HepG2 (cell line): ENCODE measurements at regions not wholly inside any gene's neighbourhood (a gene's known extent, or its start where the extent isn't known, plus 50 kb on each side); places are given as distances from the start of the nearest gene placed in this dataset.

Experiments used
- CBX5 ChIP-seq: sonication (generic); formaldehyde crosslinking; IDR thresholded peaks from 2 replicates; pipeline ENCODE4 v1.4.0; 2020; ENCODE audit warnings: missing genetic modification reagents, borderline replicate concordance
- CREB1 ChIP-seq, 2 experiments: fragments of 450-650 bp in 1 of 2; IDR thresholded peaks; 2 replicates each; pipeline ENCODE4 v1.6.1; 2016 to 2017; ENCODE audit warnings: control low read depth in 1 of 2, mild to moderate bottlenecking in 1 of 2, missing compliant biosample characterization in 1 of 2, missing genetic modification characterization in 1 of 2
- ETV5 ChIP-seq: IDR thresholded peaks from 2 replicates; pipeline ENCODE4 v1.6.1; 2018; ENCODE audit warnings: missing biosample characterization, missing genetic modification reagents, inconsistent platforms, borderline replicate concordance
- GTF2F1 ChIP-seq: fragments of 150-350 bp; IDR thresholded peaks from 2 replicates; pipeline ENCODE4 v1.6.1; 2014; ENCODE audit warnings: low read length
- PHF21A ChIP-seq: sonication (generic); formaldehyde crosslinking; IDR thresholded peaks from 2 replicates; pipeline ENCODE4 v1.5.0; 2020; ENCODE audit warnings: mild to moderate bottlenecking, missing genetic modification reagents
- RBAK ChIP-seq: sonication (generic); formaldehyde crosslinking; IDR thresholded peaks from 2 replicates; pipeline ENCODE4 v1.5.1; 2020; ENCODE audit warnings: mild to moderate bottlenecking, missing genetic modification reagents
- SIN3A ChIP-seq: IDR thresholded peaks from 2 replicates; pipeline ENCODE4 v1.6.1; 2011; ENCODE audit warnings: low read depth, mild to moderate bottlenecking, control low read depth, low read length, borderline replicate concordance
- TF ChIP-seq, protein P1 (sequence below): sonication (generic); formaldehyde crosslinking; IDR thresholded peaks from 2 replicates; pipeline ENCODE4 v1.5.0; 2020; ENCODE audit warnings: mild to moderate bottlenecking, missing genetic modification reagents, moderate library complexity

DNA sequence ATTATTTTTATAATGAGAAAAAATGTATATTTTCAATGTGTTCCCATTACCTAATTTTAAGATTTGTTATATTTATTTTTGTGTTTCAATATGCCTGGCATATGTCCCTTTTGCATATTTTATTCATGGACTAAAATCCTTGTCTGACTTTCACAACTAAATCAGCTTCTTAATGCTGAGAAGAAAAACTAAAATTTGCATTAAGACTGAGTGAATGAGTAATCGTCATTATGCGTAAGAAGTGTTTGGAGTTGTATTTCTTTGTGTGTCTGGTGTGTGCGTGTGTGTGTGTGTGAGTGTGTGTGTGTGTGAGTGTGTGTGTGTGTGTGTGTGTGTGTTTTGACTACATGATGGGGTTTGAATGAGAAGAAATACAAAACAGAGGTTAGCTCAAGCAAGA, 201.7 kb upstream of the SP8 start:
- TF ChIP-seq, protein P1, sequence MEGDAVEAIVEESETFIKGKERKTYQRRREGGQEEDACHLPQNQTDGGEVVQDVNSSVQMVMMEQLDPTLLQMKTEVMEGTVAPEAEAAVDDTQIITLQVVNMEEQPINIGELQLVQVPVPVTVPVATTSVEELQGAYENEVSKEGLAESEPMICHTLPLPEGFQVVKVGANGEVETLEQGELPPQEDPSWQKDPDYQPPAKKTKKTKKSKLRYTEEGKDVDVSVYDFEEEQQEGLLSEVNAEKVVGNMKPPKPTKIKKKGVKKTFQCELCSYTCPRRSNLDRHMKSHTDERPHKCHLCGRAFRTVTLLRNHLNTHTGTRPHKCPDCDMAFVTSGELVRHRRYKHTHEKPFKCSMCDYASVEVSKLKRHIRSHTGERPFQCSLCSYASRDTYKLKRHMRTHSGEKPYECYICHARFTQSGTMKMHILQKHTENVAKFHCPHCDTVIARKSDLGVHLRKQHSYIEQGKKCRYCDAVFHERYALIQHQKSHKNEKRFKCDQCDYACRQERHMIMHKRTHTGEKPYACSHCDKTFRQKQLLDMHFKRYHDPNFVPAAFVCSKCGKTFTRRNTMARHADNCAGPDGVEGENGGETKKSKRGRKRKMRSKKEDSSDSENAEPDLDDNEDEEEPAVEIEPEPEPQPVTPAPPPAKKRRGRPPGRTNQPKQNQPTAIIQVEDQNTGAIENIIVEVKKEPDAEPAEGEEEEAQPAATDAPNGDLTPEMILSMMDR (CRISPR knock-in tag) = no peak
- TF ChIP-seq PHF21A (CRISPR knock-in tag) (no peak), ETV5 (CRISPR knock-in tag) (no peak), GTF2F1 (no peak), SIN3A (no peak), CBX5 (CRISPR knock-in tag) (no peak), CREB1 (IDR thresholded peaks at IDR 0.05) (no peak), CREB1 (CRISPR knock-in tag; IDR thresholded peaks at IDR 0.05) (no peak), RBAK (no peak)
